Testis (tissue), 2 donors: ENCODE measurements at regions not wholly inside any gene's neighbourhood (a gene's known extent, or its start where the extent isn't known, plus 50 kb on each side); places are given as distances from the start of the nearest gene placed in this dataset.

Source experiments
- POLR2A ChIP-seq: fragments of 450-650 bp; IDR thresholded peaks from one replicate; pipeline ENCODE4 v1.6.1; 2017; ENCODE audit warnings: antibody characterized with exemption, mild to moderate bottlenecking, moderate library complexity
- TF ChIP-seq, protein P1 (sequence below), 3 experiments: fragments of 450-650 bp in 2 of 3; fragments of 200-600 bp in 1 of 3; sonication (generic) in 1 of 3; IDR thresholded peaks; one replicate each; pipeline ENCODE4 v1.5.1; 2016 to 2019; ENCODE audit warnings: antibody characterized with exemption in 3 of 3, mild to moderate bottlenecking in 2 of 3, moderate library complexity in 1 of 3

DNA sequence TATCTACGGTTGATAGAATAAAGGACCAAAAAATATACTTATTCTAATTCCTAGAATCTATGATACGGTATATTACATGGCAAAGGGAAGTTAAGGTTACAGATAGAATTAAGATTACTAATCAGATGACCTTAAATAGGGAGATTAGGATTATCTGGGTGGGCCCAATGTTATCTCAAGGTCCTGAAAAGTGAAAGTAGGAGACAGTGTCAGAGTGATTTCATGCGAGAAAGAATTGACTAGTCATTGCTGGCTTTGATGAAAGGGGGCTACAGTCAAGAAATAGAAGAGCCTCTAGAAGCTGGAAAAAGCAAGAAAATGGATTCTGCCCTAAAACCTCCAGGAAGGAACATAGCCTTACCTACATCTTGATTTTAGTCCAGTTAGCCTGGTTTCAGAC is 176.9 kb upstream of the PPP1R2C start:
- no peak for TF ChIP-seq POLR2A
- TF ChIP-seq, protein P1, sequence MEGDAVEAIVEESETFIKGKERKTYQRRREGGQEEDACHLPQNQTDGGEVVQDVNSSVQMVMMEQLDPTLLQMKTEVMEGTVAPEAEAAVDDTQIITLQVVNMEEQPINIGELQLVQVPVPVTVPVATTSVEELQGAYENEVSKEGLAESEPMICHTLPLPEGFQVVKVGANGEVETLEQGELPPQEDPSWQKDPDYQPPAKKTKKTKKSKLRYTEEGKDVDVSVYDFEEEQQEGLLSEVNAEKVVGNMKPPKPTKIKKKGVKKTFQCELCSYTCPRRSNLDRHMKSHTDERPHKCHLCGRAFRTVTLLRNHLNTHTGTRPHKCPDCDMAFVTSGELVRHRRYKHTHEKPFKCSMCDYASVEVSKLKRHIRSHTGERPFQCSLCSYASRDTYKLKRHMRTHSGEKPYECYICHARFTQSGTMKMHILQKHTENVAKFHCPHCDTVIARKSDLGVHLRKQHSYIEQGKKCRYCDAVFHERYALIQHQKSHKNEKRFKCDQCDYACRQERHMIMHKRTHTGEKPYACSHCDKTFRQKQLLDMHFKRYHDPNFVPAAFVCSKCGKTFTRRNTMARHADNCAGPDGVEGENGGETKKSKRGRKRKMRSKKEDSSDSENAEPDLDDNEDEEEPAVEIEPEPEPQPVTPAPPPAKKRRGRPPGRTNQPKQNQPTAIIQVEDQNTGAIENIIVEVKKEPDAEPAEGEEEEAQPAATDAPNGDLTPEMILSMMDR (IDR thresholded peaks at IDR 0.05), result no peak
